HEK293T (cell line): ENCODE measurements at regions not wholly inside any gene's neighbourhood (a gene's known extent, or its start where the extent isn't known, plus 50 kb on each side); places are given as distances from the start of the nearest gene placed in this dataset.

Experiments
- ARNT ChIP-seq: fragments of 450-650 bp; IDR thresholded peaks from 2 replicates; pipeline ENCODE4 v1.6.1; 2017; ENCODE audit warnings: mild to moderate bottlenecking
- BHLHE40 ChIP-seq: fragments of 450-650 bp; IDR thresholded peaks from 2 replicates; pipeline ENCODE4 v1.6.1; 2016; ENCODE audit warnings: mild to moderate bottlenecking, moderate library complexity, borderline replicate concordance
- CTBP1 ChIP-seq: fragments of 450-650 bp; IDR thresholded peaks from 2 replicates; pipeline ENCODE4 v1.6.1; 2016; ENCODE audit warnings: borderline replicate concordance
- ELF4 ChIP-seq: fragments of 450-650 bp; IDR thresholded peaks from 2 replicates; pipeline ENCODE4 v1.6.1; 2017; ENCODE audit warnings: antibody characterized with exemption
- FOXA1 ChIP-seq: fragments of 450-650 bp; IDR thresholded peaks from 2 replicates; pipeline ENCODE4 v1.6.1; 2016; ENCODE audit warnings: mild to moderate bottlenecking
- FOXK2 ChIP-seq: fragments of 450-650 bp; IDR thresholded peaks from 2 replicates; pipeline ENCODE4 v1.6.1; 2016; ENCODE audit warnings: mild to moderate bottlenecking
- FOXM1 ChIP-seq: fragments of 450-650 bp; IDR thresholded peaks from 2 replicates; pipeline ENCODE4 v1.6.1; 2017; ENCODE audit warnings: mild to moderate bottlenecking, borderline replicate concordance
- HDGF ChIP-seq: fragments of 450-650 bp; IDR thresholded peaks from 2 replicates; pipeline ENCODE4 v1.6.1; 2017; ENCODE audit warnings: antibody characterized with exemption, borderline replicate concordance
- SUZ12 ChIP-seq: fragments of 450-650 bp; IDR thresholded peaks from 2 replicates; pipeline ENCODE4 v1.6.1; 2016; ENCODE audit warnings: mild to moderate bottlenecking
- TARDBP ChIP-seq: fragments of 450-650 bp; IDR thresholded peaks from 2 replicates; pipeline ENCODE4 v1.6.1; 2016
- ZNF384 ChIP-seq: fragments of 450-650 bp; IDR thresholded peaks from 2 replicates; pipeline ENCODE4 v1.6.1; 2016

DNA sequence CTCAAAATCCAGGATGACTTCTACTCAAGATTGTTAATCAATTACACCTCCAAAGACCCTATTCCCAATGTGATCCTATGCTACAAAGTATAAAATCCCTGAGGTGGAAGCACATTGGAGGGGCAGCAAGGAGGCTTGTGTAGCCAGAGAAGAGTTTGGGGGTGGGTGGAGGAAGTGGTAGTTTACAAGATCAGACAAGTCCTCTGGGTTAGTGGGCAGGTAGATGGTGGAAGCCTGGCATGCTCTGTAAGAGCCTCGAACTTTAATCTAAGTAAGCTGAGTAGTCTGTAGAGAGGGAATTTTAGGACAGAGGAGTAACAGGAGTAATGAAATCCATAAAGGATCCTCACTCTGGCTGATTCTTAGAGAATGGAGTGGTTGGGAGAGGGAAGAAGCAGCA lies 65.0 kb upstream of the KCTD3 start:
- TF ChIP-seq ELF4, result no peak
- no peak for TF ChIP-seq BHLHE40
- TF ChIP-seq SUZ12, result no peak
- TF ChIP-seq ARNT, result no peak
- TF ChIP-seq CTBP1, result no peak
- TF ChIP-seq HDGF, result no peak
- TF ChIP-seq FOXK2, result no peak
- TF ChIP-seq ZNF384, result no peak
- TF ChIP-seq FOXM1, result no peak
- no peak for TF ChIP-seq FOXA1
- TF ChIP-seq TARDBP, result no peak
